CD14-positive monocyte (primary cell): ENCODE measurements at regions not wholly inside any gene's neighbourhood (a gene's known extent, or its start where the extent isn't known, plus 50 kb on each side); places are given as distances from the start of the nearest gene placed in this dataset. TPM values are rescaled to one million over a fixed set of nuclear protein-coding genes. Genes with fewer than 3 reads are reported as not detected.

Experiments
- DNase-seq, 3 donors: peaks; one replicate each; pipeline ENCODE4 v3.0.0-alpha.2; 2011 to 2022
- H2AFZ ChIP-seq: 2 replicates; pipeline ENCODE4 v1.6.0; 2012; ENCODE audit warnings: mild to moderate bottlenecking, low read depth, low read length, inconsistent platforms; ENCODE audit not compliant: insufficient read depth, poor library complexity, severe bottlenecking
- H3K27ac ChIP-seq, 2 donors: 1 replicate in 1 of 2; 2 replicates in 1 of 2; pipeline ENCODE4 v1.5.1; 2012 to 2013; ENCODE audit warnings: low read length in 2 of 2, control low read depth in 1 of 2, inconsistent platforms in 1 of 2, low read depth in 1 of 2, mild to moderate bottlenecking in 1 of 2
- H3K27me3 ChIP-seq, 2 donors: one replicate each; pipeline versions ENCODE4 v1.6.0 to v1.6.1; 2011 to 2013; ENCODE audit warnings: low read length in 2 of 2; ENCODE audit not compliant: control insufficient read depth in 2 of 2, insufficient read depth in 2 of 2
- H3K36me3 ChIP-seq, 2 donors: replicated peaks in 1 of 2; 1 replicate in 1 of 2; 2 replicates in 1 of 2; pipeline versions ENCODE4 v1.5.1 to v1.6.1; 2012 to 2013; ENCODE audit warnings: low read length in 2 of 2, control low read depth in 1 of 2, inconsistent platforms in 1 of 2, mild to moderate bottlenecking in 1 of 2; ENCODE audit not compliant: insufficient read depth in 2 of 2, control insufficient read depth in 1 of 2
- H3K4me1 ChIP-seq, 2 donors: 1 replicate in 1 of 2; 2 replicates in 1 of 2; pipeline versions ENCODE4 v1.5.1 to v1.6.1; 2012 to 2013; ENCODE audit warnings: low read length in 2 of 2, control low read depth in 1 of 2, inconsistent platforms in 1 of 2, mild to moderate bottlenecking in 1 of 2, moderate library complexity in 1 of 2; ENCODE audit not compliant: insufficient read depth in 2 of 2, control insufficient read depth in 1 of 2
- H3K4me2 ChIP-seq: replicated peaks from 2 replicates; pipeline ENCODE3; 2012; ENCODE audit warnings: low read length, moderate library complexity, mild to moderate bottlenecking; ENCODE audit not compliant: poor library complexity, severe bottlenecking; ENCODE audit errors: extremely low read depth
- H3K4me3 ChIP-seq, 3 experiments: fragments of 200-600 bp in 1 of 3; sonication (generic) in 1 of 3; replicated peaks in 1 of 3; 1 replicate in 2 of 3; 2 replicates in 1 of 3; pipeline ENCODE4 v1.5.1; 2011 to 2013; ENCODE audit warnings: low read length in 3 of 3, mild to moderate bottlenecking in 3 of 3, control low read depth in 2 of 3, low read depth in 2 of 3, inconsistent platforms in 1 of 3, moderate library complexity in 1 of 3
- H3K79me2 ChIP-seq: 2 replicates; pipeline ENCODE4 v1.6.0; 2012; ENCODE audit warnings: mild to moderate bottlenecking, control low read depth, inconsistent platforms, low read length, moderate library complexity; ENCODE audit not compliant: insufficient read depth
- H3K9ac ChIP-seq: 2 replicates; pipeline ENCODE4 v1.6.0; 2017; ENCODE audit warnings: low read length, mild to moderate bottlenecking; ENCODE audit not compliant: insufficient read depth, poor library complexity, severe bottlenecking
- H3K9me3 ChIP-seq, 2 donors: replicated peaks in 1 of 2; 1 replicate in 1 of 2; 2 replicates in 1 of 2; pipeline versions ENCODE4 v1.5.1 to v1.6.1; 2012 to 2013; ENCODE audit warnings: low read length in 2 of 2, control low read depth in 1 of 2; ENCODE audit not compliant: control insufficient read depth in 1 of 2, insufficient read depth in 1 of 2
- H4K20me1 ChIP-seq: 2 replicates; pipeline ENCODE4 v1.6.0; 2012; ENCODE audit warnings: mild to moderate bottlenecking, low read length, control low read depth, moderate library complexity; ENCODE audit not compliant: insufficient read depth
- H3K27ac Mint-ChIP-seq, 7 donors: one replicate each; pipeline ENCODE4 v1.8.0; 2020; ENCODE audit warnings: mild to moderate bottlenecking in 7 of 7, mixed read lengths in 7 of 7, moderate library complexity in 6 of 7, inconsistent platforms in 2 of 7
- H3K27me3 Mint-ChIP-seq, 3 donors: one replicate each; pipeline ENCODE4 v1.8.0; 2021 to 2022; ENCODE audit warnings: low read depth in 3 of 3, mild to moderate bottlenecking in 3 of 3, mixed read lengths in 3 of 3, moderate library complexity in 3 of 3, inconsistent platforms in 1 of 3
- H3K36me3 Mint-ChIP-seq, 2 donors: one replicate each; pipeline ENCODE4 v1.8.0; 2020; ENCODE audit warnings: mixed read lengths in 2 of 2, inconsistent platforms in 1 of 2, mild to moderate bottlenecking in 1 of 2
- H3K4me1 Mint-ChIP-seq: one replicate; pipeline ENCODE4 v1.8.0; 2020; ENCODE audit warnings: mild to moderate bottlenecking, mixed read lengths
- H3K4me3 Mint-ChIP-seq, 2 donors: one replicate each; pipeline ENCODE4 v1.8.0; 2020; ENCODE audit warnings: mild to moderate bottlenecking in 2 of 2, mixed read lengths in 2 of 2, moderate library complexity in 1 of 2
- H3K9me3 Mint-ChIP-seq, 7 donors: one replicate each; pipeline ENCODE4 v1.8.0; 2020 to 2022; ENCODE audit warnings: mixed read lengths in 7 of 7, mild to moderate bottlenecking in 6 of 7, moderate library complexity in 6 of 7, inconsistent platforms in 2 of 7
- WGBS: methylation state at CpG from one replicate; pipeline ENCODE4 v1.1.5; 2013; ENCODE audit warnings: missing lambda C conversion rate; ENCODE audit not compliant: insufficient coverage; 5-methylcytosine and 5-hydroxymethylcytosine counted together
- intact Hi-C, 2 donors: fragments of 100-400 bp; cut with micrococcal nuclease; formaldehyde crosslinking; loops; one replicate each; pipeline versions ENCODE4 v1.15.0 to v1.15.1; 2023
- small RNA-seq: library from RNA; depleted of rRNA; stranded (forward); fragments of <200 nt; gene quantifications from one replicate; pipeline ENCODE3, GENCODE V24; 2012; ENCODE audit warnings: low read depth; ENCODE audit not compliant: insufficient read length
- TF ChIP-seq, protein P1 (sequence below): fragments of 200-600 bp; IDR thresholded peaks from one replicate; pipeline ENCODE4 v1.8.0; 2022; ENCODE audit warnings: antibody characterized with exemption, mild to moderate bottlenecking

DNA sequence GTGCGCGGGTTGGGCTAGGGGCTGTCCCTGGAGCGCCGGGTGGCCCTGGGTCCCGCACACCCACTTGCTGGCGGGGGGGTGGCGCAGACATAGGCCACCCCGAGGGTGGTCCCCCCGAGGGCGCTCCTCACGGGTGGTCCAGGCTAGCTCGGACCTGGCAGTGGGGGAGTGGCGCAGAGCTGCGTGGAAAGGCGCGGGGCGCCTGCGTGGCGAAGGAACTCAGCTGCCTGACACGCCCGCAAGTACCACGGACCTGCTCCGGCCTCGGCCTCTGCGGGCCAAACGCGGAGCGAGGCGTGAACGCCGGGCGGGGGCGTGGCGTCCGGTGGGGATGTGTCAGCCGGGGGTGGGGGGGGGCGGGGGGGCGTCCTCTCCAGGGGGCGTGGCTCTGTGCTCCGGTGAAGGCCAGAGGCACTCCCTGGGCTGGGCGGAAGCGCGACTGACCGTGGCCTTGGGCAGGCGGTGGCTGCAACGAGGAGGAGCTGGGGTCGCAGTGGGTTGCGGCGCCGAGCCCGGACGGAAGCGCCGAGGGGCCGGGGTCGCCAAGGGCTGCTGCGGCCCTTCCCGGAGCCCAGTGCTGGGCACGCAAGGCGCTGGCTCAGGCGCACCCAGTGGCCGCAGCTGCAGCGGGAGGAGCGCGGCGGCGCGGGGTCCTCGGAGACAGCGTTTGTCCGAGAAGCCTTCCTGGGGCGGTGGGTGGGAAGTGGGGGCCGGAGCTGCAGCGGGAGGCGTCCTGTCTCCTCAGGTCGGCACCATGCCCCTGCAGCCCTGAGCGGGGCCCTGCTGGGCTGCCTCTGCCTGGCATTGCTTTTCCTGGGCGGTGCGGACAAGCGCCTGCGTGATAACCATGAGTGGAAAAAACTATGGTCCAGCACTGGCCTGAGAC, 58.9 kb upstream of the NUPR2 start:
- TF ChIP-seq, protein P1, sequence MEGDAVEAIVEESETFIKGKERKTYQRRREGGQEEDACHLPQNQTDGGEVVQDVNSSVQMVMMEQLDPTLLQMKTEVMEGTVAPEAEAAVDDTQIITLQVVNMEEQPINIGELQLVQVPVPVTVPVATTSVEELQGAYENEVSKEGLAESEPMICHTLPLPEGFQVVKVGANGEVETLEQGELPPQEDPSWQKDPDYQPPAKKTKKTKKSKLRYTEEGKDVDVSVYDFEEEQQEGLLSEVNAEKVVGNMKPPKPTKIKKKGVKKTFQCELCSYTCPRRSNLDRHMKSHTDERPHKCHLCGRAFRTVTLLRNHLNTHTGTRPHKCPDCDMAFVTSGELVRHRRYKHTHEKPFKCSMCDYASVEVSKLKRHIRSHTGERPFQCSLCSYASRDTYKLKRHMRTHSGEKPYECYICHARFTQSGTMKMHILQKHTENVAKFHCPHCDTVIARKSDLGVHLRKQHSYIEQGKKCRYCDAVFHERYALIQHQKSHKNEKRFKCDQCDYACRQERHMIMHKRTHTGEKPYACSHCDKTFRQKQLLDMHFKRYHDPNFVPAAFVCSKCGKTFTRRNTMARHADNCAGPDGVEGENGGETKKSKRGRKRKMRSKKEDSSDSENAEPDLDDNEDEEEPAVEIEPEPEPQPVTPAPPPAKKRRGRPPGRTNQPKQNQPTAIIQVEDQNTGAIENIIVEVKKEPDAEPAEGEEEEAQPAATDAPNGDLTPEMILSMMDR: no peak
- DNase-seq: no peak
- H3K36me3 ChIP-seq: no peaks in the 10 kb centered on the region
- H3K79me2 ChIP-seq: no peaks in the 10 kb centered on the region
- H3K27ac ChIP-seq: no peak overlapping the region
- H2AFZ ChIP-seq: no peak overlapping the region
- no peak overlapping the region for H3K9ac ChIP-seq
- Mint-ChIP-seq H3K4me3 (peak overlapping the region in 1 of 2 donors; percentile 57), H3K4me1 (peaks cover 1% of the 10 kb centered on the region), H3K9me3 (peaks cover 11 to 47% (median 30%) of the 10 kb centered on the region in 7 donors), H3K36me3 (no peaks in the 10 kb centered on the region), H3K27ac (no peak overlapping the region), H3K27me3 (peaks cover 9 to 21% (median 17%) of the 10 kb centered on the region in 3 donors)
- H3K4me1 ChIP-seq: no peaks in the 10 kb centered on the region
- H3K27me3 ChIP-seq: peaks cover 2 to 9% of the 10 kb centered on the region in 2 donors
- no peaks in the 10 kb centered on the region for H4K20me1 ChIP-seq
- peaks cover 18 to 39% of the 10 kb centered on the region in 2 donors for H3K9me3 ChIP-seq
- 12% methylated on average over 53 of the region's 81 CpGs for WGBS
- intact Hi-C loops: no loop called here
- H3K4me2 ChIP-seq: no peak overlapping the region
- no peak overlapping the region for H3K4me3 ChIP-seq

DNA sequence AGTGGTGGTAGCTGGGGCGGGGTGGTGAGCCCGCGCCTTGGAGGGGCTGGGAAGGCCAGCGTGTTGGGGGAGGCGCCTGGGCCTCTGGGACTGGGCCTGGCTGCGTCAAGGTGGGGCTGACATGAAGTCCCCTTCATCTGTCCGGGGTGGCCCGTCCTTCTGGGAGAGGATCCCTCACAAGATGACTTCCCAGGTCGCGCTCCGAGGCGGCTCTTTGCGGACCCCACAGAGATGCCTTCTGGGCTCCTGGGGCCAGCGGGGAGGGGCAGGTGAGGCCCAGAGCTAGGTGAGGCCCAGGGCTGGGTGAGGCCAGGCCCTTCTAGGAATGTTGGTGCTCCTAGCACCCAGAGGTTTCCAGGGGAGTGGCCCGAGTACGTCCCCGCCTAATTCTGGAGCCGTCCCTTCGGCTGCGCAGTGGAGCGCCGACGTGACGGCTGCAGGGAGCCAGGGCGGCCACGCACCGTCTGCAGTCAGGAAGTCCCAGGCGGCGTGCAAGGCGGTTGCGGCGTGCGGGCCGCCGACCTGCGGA, 58.2 kb upstream of the NUPR2 start:
- Histone ChIP-seq H3K36me3 (no peaks in the 10 kb centered on the region), H3K9me3 (peaks cover 18 to 36% of the 10 kb centered on the region in 2 donors), H3K4me2 (no peak overlapping the region), H3K27me3 (peaks cover 2 to 9% of the 10 kb centered on the region in 2 donors), H2AFZ (no peak overlapping the region), H3K9ac (no peak overlapping the region), H4K20me1 (no peaks in the 10 kb centered on the region), H3K4me3 (no peak overlapping the region), H3K27ac (no peak overlapping the region), H3K79me2 (no peaks in the 10 kb centered on the region), H3K4me1 (no peaks in the 10 kb centered on the region)
- TF ChIP-seq, protein P1: no peak
- no peak overlapping the region for H3K4me3 Mint-ChIP-seq
- H3K9me3 Mint-ChIP-seq: peaks cover 7 to 42% (median 29%) of the 10 kb centered on the region in 7 donors
- peaks cover 9 to 21% (median 17%) of the 10 kb centered on the region in 3 donors for H3K27me3 Mint-ChIP-seq
- WGBS: 44% methylated on average over 33 of the region's 36 CpGs
- no peaks in the 10 kb centered on the region for H3K36me3 Mint-ChIP-seq
- peaks cover 1% of the 10 kb centered on the region for H3K4me1 Mint-ChIP-seq
- no peak overlapping the region for H3K27ac Mint-ChIP-seq
- intact Hi-C loops: no loop called here
- DNase-seq: no peak

Small RNA genes lying in the stretch of these regions (small RNA-seq; reads per million reads assigned to genes)
- gene AC092447.9: not detected
- gene RNU6-1052P: not detected
- not detected for gene RNU6-1335P
- not detected for gene SEPT14P24
